HG03442 (cell line): ENCODE measurements at regions not wholly inside any gene's neighbourhood (a gene's known extent, or its start where the extent isn't known, plus 50 kb on each side); places are given as distances from the start of the nearest gene placed in this dataset.
A peak's percentile ranks its signal among the peaks of the same experiment; 100 is the strongest.
"Not testable (repeated sequence)": the region's sequence is repeated elsewhere in the genome, so short reads cannot be mapped to it uniquely, and the experiment has no call there.

Experiments
- ATAC-seq: cut with Tn5 transposase; IDR thresholded peaks from one replicate; pipeline ENCODE4 v1.9.1; 2021; ENCODE audit warnings: mild to moderate bottlenecking, moderate library complexity; ENCODE audit not compliant: unreplicated experiment

DNA sequence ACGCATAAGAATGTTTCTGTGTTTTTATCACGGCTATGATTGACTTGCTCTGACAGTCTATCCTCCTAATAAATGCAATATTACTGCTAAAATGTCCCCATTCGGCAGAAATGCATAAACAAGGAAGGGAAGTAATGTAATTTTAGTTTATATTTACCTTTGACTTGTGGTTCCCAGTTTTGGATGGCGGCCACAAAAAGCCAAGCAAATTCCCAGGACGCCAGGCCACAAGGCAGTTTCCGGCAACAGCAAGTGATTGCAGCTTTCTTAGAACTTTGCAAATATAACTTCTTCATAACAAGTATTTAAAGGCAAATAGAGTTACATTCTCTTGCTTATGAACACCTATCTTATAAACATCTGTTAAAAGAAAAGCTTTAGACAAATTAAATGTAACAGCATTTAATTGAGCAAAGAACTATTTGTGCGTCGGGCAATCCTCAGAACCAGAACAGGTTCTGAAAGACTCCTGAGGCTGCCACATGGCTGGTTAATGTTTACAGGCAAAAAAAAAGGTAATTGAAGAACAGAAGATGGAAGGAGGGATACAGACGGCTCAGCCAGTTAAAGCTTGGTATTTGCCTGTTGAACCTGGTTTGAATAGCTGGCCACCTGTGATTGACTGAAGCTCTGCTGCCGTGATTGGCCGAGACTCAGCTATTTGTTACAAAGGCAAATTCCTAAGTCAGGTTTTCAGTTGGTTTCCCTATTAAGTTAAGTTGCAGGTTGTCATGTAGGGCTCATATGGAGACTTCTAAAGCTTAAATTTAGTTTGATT lies 80.8 kb downstream of the C21orf91 start:
- no peak for ATAC-seq

- no peak for ATAC-seq
Measured at GRCh38 chr21:17736072-17736471, 83.1 kb downstream of the C21orf91 start.

GRCh38 chr21:17733209-17733608 lies 85.9 kb downstream of the C21orf91 start:
- ATAC-seq: no peak

- ATAC-seq: no peak
Measured at GRCh38 chr21:17732306-17732705, 86.8 kb downstream of the C21orf91 start.

DNA sequence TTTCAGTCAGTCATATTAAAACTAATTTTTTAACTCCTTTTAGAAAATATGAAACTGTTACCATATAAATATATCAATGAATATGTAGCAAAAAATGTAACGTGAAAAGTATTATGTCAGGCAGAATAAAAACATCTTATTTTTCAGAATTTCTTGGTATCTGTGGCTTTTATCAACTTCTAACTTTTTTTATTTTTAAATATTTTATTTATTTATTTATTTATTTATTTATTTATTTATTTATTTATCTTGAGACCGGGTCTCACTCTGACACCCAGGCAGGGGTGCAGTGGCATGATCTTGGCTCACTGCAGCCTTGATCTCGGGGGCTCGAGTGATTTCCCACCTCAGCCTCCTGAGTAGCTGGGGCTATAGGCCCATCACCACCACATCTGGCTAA lies 87.6 kb downstream of the C21orf91 start:
- no peak for ATAC-seq

GRCh38 chr21:17730782-17731181 lies 88.4 kb downstream of the C21orf91 start:
- no peak for ATAC-seq

GRCh38 chr21:17729455-17729854 lies 89.7 kb downstream of the C21orf91 start:
- no peak for ATAC-seq

DNA sequence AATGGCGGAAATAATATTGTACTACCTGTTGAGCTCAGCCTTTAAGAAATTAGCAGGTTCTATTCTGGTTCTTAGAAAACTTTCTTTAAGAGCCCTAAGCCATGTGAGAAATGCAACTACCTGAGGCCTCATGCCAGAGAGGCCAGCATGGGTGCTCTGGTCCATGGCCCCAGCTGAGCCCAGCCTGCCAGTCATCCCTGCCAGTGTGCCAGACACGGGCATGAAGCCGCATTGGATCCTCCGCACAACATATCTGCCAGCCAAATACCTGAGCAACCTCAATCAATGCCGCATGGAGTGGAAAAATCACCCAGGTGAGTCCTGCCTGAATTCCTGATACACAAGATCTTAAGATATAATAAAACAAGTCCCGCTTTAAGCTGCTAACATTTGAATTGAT lies 91.8 kb downstream of the C21orf91 start:
- no peak for ATAC-seq

DNA sequence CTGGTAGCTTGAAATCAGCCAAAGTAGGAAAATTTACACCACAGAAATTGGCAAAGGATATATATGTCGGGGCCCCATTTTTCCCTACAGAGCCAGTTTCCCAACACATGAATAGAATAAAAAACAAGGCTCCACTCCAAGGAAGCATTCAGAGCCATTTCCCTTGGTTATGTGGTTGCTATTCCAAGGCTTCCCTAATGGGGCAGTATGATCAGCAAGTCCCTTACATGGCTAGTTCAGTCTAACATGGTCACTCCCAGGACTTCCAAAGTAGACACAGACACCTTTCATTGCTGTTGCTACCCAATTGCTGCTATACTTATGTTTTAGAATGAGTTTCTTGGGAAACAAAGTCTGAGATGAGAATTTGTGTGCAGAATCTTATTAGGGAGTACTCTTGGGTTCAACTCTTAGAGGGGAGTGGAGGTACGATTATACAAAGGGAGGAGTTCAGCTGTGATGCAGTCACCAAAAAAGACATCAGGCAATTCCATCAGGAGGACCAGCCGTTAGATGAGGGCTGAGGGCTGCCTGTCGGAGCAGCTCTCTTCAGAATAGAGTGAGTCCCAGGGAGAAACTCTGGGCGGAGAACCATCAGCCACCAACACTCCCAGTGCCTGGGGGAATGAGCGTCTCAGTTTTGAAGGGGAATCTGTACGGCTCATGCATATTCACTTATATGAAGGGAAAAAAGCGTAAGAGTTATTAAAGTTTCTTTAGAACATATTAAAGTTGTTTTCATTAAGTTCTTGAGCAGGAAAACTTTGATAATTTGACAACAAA lies 92.9 kb downstream of the C21orf91 start:
- no peak for ATAC-seq

- no peak for ATAC-seq
Measured at GRCh38 chr21:17725339-17725738, 93.8 kb downstream of the C21orf91 start.

DNA sequence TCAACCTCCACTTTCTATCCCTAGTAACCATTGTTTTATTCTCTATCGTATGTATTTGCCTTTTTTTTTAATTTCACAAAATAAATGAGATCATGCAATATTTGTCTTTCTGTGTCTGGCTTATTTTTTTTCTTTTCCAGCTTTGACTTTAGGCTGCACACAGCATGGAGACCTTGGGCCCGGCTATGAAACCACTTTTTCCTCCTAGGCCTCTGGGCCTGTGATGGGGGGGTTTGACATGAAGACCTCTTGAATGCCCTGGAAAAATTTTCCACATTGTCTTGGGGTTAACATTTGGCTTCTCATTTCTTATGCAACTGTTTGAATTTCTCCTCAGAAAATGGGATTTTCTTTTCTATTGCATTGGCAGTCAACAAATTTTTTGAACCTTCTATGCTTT lies 100.2 kb upstream of the BTG3 start:
- ATAC-seq: no peak

DNA sequence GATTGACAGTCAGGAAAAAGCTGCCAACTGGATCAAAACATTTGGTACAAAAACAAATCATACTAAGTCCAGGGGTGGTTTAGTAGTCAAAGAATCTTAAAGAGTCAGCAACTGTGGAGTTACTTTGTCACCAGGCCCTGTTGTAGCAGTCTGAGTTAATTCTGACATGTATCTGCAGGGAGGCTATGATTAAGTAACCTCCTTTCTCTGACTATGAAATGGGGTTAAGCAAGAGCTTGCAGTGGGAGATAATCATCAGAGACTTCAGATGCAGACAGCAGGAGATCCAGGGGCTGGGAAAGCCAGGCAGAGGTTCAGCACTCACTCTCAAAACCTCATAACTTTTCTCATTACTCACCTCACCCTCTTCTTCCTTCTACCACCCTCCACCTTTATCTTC lies 99.2 kb upstream of the BTG3 start:
- no peak for ATAC-seq

DNA sequence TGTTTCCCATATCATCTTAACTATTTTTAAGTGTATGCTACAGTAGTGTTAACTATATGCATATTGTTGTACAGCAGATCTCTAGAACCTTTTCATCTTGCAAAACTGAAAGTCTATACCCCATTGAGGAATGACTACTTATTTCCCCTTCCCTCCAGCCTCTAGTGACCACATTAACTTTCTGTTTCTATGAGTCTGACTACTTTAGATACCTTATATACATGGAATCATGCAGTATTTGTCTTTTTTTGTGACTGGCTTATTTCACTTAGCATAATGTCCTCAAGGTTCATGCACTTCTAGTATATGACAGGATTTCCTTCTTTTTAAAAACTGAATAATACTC lies 96.5 kb upstream of the BTG3 start:
- ATAC-seq: peak; percentile 100

DNA sequence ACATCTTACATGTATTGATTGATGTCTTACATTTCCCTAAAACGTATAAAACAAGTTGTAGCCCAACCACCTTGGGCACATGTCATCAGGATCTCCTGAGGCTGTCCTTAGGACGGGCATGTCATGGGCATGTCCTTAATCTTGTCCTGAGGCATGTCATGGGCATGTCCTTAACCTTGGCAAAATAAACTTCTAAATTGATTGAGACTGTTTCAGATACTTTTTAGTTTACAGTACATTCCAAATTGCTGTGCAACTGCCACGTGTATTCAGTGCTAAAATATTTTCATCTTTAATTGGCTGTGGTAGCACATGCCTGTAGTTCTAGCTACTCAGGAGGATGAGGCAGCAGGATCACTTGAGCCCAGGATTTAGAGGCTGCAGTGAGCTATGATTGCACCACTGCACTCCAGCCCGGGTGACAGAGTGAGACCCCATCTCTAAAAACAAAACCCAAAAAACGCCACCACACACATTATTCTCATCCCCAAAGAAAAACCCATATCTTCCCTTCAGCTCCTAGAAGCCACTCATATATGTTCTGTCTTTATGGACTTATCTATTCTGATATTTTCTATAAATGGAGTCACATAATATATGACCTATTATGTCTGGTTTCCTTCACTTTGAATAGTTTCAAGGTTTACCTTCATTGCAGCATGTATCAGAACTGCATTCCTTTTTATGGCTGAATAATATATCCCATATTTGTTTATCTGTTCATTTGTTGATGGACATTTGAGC lies 96.0 kb upstream of the BTG3 start:
- ATAC-seq: peak; percentile 19

DNA sequence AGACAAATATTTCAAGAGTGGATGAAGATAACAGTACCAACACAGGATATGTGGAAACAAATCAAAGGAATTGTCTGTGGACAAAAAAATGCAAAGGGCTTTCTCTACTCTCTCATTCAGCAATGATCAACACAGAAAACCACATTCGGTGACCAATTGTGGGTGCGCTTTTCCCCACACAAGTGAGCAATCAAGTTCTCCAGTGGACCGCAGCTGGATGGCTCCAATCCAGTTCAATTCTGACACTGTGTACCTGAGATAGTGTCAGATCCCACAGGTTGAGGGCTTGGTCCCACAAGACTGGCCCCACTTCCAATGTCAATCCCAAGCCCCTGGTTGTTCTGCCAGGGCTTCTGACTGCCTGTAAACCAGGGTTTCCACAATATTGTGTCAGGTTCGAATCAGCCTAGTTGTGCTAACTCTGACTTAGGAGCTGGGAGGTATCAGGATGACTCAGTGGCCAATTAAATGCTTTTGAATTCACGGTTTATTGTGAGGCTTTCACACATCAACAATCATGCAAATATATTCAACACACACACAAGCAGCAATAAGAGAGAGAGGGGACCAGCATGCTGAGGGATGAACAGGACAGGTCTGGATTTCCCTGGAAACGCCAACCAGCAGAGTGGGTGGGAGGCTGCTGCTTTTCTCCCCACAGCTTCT lies 87.0 kb upstream of the BTG3 start:
- ATAC-seq: no peak

GRCh38 chr21:17697473-17697872 lies 84.8 kb upstream of the BTG3 start:
- ATAC-seq: no peak

GRCh38 chr21:17694416-17694815 lies 81.7 kb upstream of the BTG3 start:
- not testable (repeated sequence) for ATAC-seq

DNA sequence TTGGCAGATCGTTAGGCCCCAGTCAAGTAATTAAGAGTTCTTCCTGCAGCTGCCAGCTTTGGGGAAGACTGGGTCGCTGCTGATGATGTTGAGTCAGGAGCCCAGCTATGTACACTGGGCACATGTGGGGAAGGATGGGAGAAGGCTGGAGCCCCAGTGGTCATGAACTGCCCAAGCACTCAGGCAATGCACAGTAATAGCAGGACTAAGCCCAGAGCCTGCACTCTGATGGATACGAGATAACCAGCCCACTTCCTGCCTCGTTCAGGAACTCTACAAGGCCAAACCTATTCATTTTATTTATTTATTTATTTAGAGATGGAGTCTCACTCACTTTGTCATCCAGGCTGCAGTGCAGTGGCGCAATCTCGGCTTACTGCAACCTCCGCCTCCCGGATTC lies 81.1 kb upstream of the BTG3 start:
- ATAC-seq: no peak

DNA sequence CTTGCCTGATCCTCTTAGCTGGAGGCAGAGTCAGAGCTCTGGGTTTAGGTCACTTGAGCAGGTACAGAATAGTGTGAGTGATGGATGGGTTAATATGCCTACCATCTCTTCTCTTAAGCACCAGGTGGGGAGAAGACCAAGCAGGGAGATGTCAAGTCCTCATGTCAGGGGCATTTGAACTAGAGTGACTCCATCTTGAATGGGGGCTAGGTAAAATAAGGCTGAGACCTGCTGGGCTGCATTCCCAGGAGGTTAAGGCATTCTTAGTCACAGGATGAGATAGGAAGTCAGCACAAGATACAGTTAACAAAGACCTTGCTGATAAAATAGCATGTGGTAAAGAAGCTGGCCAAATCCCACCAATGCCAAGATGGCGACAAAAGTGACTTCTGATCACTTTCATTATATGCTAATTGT lies 77.4 kb upstream of the BTG3 start:
- no peak for ATAC-seq

DNA sequence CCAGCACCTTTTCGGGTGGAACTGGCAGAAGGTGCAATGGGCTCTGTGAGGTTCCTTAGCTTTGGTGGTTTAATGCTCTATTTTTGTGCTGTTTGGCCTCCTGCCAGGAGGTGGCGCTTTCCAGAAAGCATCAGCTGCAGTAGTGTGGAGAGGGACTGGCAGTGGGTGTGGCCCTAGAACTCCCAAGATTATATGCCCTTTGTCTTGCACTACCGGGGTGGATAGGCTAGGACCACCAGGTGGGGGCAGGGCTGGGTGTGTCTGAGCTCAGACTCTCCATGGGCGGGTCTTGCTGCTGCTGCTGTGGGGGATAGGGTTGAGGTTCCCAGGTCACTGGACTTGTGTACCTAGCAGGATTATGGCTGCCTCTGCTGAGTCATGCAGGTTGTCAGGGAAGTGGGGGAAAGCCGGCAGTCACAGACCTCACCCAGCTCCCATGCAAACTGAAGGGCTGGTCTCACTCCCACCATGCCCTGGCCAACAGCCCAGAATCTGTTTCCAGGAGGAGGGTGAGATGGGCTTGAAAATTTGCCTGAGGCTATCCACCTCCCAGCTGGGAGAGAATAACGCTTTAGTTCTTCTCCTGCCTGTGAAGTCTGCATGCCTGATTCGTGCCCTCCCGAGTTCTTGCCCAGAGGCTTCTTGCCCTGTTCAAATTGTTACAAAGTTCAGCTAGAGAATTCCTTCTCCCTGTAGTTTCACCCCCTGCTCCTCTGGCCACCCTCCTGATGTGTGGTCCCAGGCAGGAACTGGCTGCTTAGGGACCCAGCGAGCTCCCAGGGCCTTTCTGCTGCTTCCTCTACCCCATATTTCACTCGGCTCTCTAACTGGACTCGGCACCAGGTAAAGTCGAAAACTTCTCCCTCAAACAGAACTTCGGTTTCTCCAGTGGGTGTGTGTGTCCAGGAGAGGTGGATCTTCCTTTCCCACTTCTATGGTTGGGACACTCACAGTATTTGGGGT lies 76.5 kb upstream of the BTG3 start:
- no peak for ATAC-seq
